ENCODE measurements at regions not wholly inside any gene's neighbourhood (a gene's known extent, or its start where the extent isn't known, plus 50 kb on each side); places are given as distances from the start of the nearest gene placed in this dataset.

GRCh38 chr5:63230754-63231153 lies 652.1 kb downstream of the LRRC70 start:
- no peak overlapping the region for H3K56ac ChIP-seq (replicated peaks; ENCODE audit: insufficient read length, low read depth, low read length)
- no peak for TF ChIP-seq HDAC6 (IDR thresholded peaks at IDR 0.05; ENCODE audit: low read depth, low read length)
- TF ChIP-seq GTF2F1 (IDR thresholded peaks at IDR 0.05; ENCODE audit: borderline replicate concordance, low read depth, low read length), result no peak
- H2BK15ac ChIP-seq (ENCODE audit: low read length), result no peak overlapping the region
- FAIRE-seq (no peak), DNase-seq (ENCODE audit: low read depth in 1 of 2, low spot score in 2 of 2) (no peak)
- no peak overlapping the region for H2AK5ac ChIP-seq (ENCODE audit: low read depth, low read length)
- H3K18ac ChIP-seq (ENCODE audit: extremely low read depth, low read length), result no peak overlapping the region
- H3K23me2 ChIP-seq (ENCODE audit: low read depth, low read length), result no peaks in the 10 kb centered on the region
- POLR2A ChIA-PET (ENCODE audit: partially characterized antibody), result no interaction called here
- no peak overlapping the region for H3K4me2 ChIP-seq (ENCODE audit: insufficient read depth in 1 of 2, low read depth in 2 of 2, low read length in 2 of 2)
- no peak overlapping the region for H4K91ac ChIP-seq (replicated peaks; ENCODE audit: insufficient read length, low read length)
- no peaks in the 10 kb centered on the region for H4K20me1 ChIP-seq (replicated peaks in 1 of 2; ENCODE audit: control insufficient read depth in 1 of 2, insufficient read depth in 2 of 2, low read length in 2 of 2)
- no peaks in the 10 kb centered on the region for H3K36me3 ChIP-seq (ENCODE audit: control insufficient read depth in 2 of 4, insufficient read depth in 4 of 4, low read length in 3 of 4)
- H2BK20ac ChIP-seq (ENCODE audit: low read length), result no peak overlapping the region
- no peak overlapping the region for H4K5ac ChIP-seq (ENCODE audit: insufficient read length, low read depth, low read length)
- H3K23ac ChIP-seq (ENCODE audit: insufficient read length), result no peak overlapping the region
- H3K4me1 ChIP-seq (replicated peaks in 1 of 4; ENCODE audit: control insufficient read depth in 3 of 4, insufficient read depth in 4 of 4, low read length in 3 of 4), result no peaks in the 10 kb centered on the region; a peak in 2 of 7 replicates
- no peak overlapping the region for H4K8ac ChIP-seq (ENCODE audit: extremely low read depth, insufficient read depth, low read length)
- H3K4me3 ChIP-seq (ENCODE audit: extremely low read depth in 1 of 4, insufficient read depth in 2 of 4, low read depth in 3 of 4, low read length in 4 of 4), result no peak overlapping the region
- CTCF ChIA-PET (ENCODE audit: partially characterized antibody), result interaction anchor here (1.0 kb wide), 1 partner anchor 16 kb away, joined by 3 read pairs; no protein-coding TSS in a partner anchor
- no peak overlapping the region for H3K4ac ChIP-seq (replicated peaks; ENCODE audit: insufficient read length, low read depth, low read length)
- WGBS, 2 experiments (ENCODE audit: extremely low coverage in 1 of 2, insufficient coverage in 1 of 2, insufficient read length in 1 of 2, insufficient replicate concordance in 2 of 2, low coverage in 1 of 2, low lambda C conversion rate in 2 of 2, missing lambda C conversion rate in 1 of 2), result 87% methylated on average over 2 of the region's 2 CpGs; no CpG with 5 or more reads in 1 of the 2 experiments
- H3K79me2 ChIP-seq (ENCODE audit: control insufficient read depth in 1 of 2, insufficient read depth in 2 of 2, low read length in 2 of 2), result no peaks in the 10 kb centered on the region
- no peak overlapping the region for H2BK5ac ChIP-seq (ENCODE audit: low read depth, low read length)
- no peak overlapping the region for H2BK120ac ChIP-seq (replicated peaks; ENCODE audit: low read depth, low read length)
- no peak overlapping the region for H3K27ac ChIP-seq (ENCODE audit: low read depth, low read length)
- no peak overlapping the region for H3K9ac ChIP-seq (replicated peaks in 1 of 4; ENCODE audit: extremely low read depth in 1 of 4, low read depth in 3 of 4, low read length in 3 of 4)
- H3K79me1 ChIP-seq (ENCODE audit: low read depth, low read length), result no peaks in the 10 kb centered on the region
- no peak overlapping the region for H2AFZ ChIP-seq (ENCODE audit: low read length)
- H3K27me3 ChIP-seq (replicated peaks in 1 of 4; ENCODE audit: control insufficient read depth in 3 of 4, extremely low read depth in 1 of 4, insufficient read depth in 3 of 4, low read length in 3 of 4), result no peaks in the 10 kb centered on the region
- H3K14ac ChIP-seq (ENCODE audit: insufficient read length), result no peak overlapping the region
- no peaks in the 10 kb centered on the region for H3K9me3 ChIP-seq (ENCODE audit: insufficient read depth in 2 of 2, low read depth in 1 of 2, low read length in 1 of 2)
- no peak overlapping the region for H2BK12ac ChIP-seq (ENCODE audit: low read depth, low read length)

Measured in H1 (cell line).